Neural cell (in vitro differentiated cells): ENCODE measurements at regions not wholly inside any gene's neighbourhood (a gene's known extent, or its start where the extent isn't known, plus 50 kb on each side); places are given as distances from the start of the nearest gene placed in this dataset.

Experiments used
- H2AFZ ChIP-seq: fragments of 200-600, 300-800 bp; sonication (generic), shearing (Covaris generic); 2 replicates; pipeline ENCODE4 v1.6.0; 2014; ENCODE audit warnings: low read depth, mild to moderate bottlenecking, antibody characterized with exemption, low read length, moderate library complexity
- H3F3A ChIP-seq: fragments of 200-600 bp; shearing (Covaris generic); 2 replicates; pipeline ENCODE4 v1.6.1; 2016; ENCODE audit warnings: mild to moderate bottlenecking, moderate library complexity, mixed read lengths, antibody characterized with exemption, low read length; ENCODE audit not compliant: insufficient read depth, poor library complexity, severe bottlenecking
- H3K27ac ChIP-seq: fragments of 200-600, 300-800 bp; sonication (generic), shearing (Covaris generic); 2 replicates; pipeline ENCODE4 v1.5.1; 2014; ENCODE audit warnings: mild to moderate bottlenecking, low read length, moderate library complexity
- H3K27me3 ChIP-seq: fragments of 300-800, 200-600 bp; sonication (generic), shearing (Covaris generic); 2 replicates; pipeline ENCODE4 v1.6.0; 2014; ENCODE audit warnings: mild to moderate bottlenecking, low read depth, low read length, moderate library complexity; ENCODE audit not compliant: insufficient read depth
- H3K36me3 ChIP-seq: fragments of 300-800, 200-600 bp; sonication (generic), shearing (Covaris generic); 2 replicates; pipeline ENCODE4 v1.5.1; 2014; ENCODE audit warnings: mild to moderate bottlenecking, antibody characterized with exemption, low read length, moderate library complexity; ENCODE audit not compliant: insufficient read depth
- H3K4me2 ChIP-seq: fragments of 300-800, 200-600 bp; sonication (generic), shearing (Covaris generic); 2 replicates; pipeline ENCODE4 v1.6.0; 2014; ENCODE audit warnings: mild to moderate bottlenecking, low read length
- H3K4me3 ChIP-seq: fragments of 300-800, 200-600 bp; sonication (generic), shearing (Covaris generic); 2 replicates; pipeline ENCODE4 v1.5.1; 2014; ENCODE audit warnings: mild to moderate bottlenecking, low read length, moderate library complexity
- H3K79me2 ChIP-seq: fragments of 200-600 bp; shearing (Covaris generic); replicated peaks from 2 replicates; pipeline ENCODE4 v1.6.0; 2014; ENCODE audit warnings: mild to moderate bottlenecking, low read length, moderate library complexity; ENCODE audit not compliant: insufficient read depth
- H3K9ac ChIP-seq: fragments of 300-800, 200-600 bp; sonication (generic), shearing (Covaris generic); 2 replicates; pipeline ENCODE4 v1.6.1; 2016; ENCODE audit warnings: mild to moderate bottlenecking, low read length, mixed read lengths
- H3K9me2 ChIP-seq: fragments of 200-600 bp; shearing (Covaris generic); 2 replicates; pipeline ENCODE4 v1.6.1; 2016; ENCODE audit warnings: mild to moderate bottlenecking, low read length, mixed read lengths; ENCODE audit not compliant: insufficient read depth
- H3K9me3 ChIP-seq: fragments of 200-600, 300-800 bp; sonication (generic), shearing (Covaris generic); 2 replicates; pipeline ENCODE4 v1.6.1; 2016; ENCODE audit warnings: mild to moderate bottlenecking, mixed run types, low read length, moderate library complexity, mixed read lengths
- H4K20me1 ChIP-seq: fragments of 200-600 bp; shearing (Covaris generic); 2 replicates; pipeline ENCODE4 v1.6.1; 2016; ENCODE audit warnings: mild to moderate bottlenecking, mixed run types; ENCODE audit not compliant: insufficient read depth
- EP300 ChIP-seq: fragments of 450-650 bp; conservative IDR thresholded peaks from 2 replicates; pipeline ENCODE4 v1.6.1; 2014; ENCODE audit warnings: antibody characterized with exemption, mild to moderate bottlenecking, moderate library complexity; ENCODE audit not compliant: poor library complexity, severe bottlenecking
- EZH2 ChIP-seq: fragments of 200-600, 300-800 bp; shearing (Covaris generic), sonication (generic); IDR thresholded peaks from 2 replicates; pipeline ENCODE4 v1.6.1; 2014; ENCODE audit warnings: antibody characterized with exemption, low read length, borderline replicate concordance, mild to moderate bottlenecking; ENCODE audit not compliant: insufficient read depth, poor library complexity, severe bottlenecking
- MXI1 ChIP-seq: fragments of 450-650 bp; conservative IDR thresholded peaks from 2 replicates; pipeline ENCODE4 v1.6.1; 2014; ENCODE audit warnings: antibody characterized with exemption, mild to moderate bottlenecking; ENCODE audit not compliant: poor library complexity, severe bottlenecking
- POLR2AphosphoS5 ChIP-seq: IDR thresholded peaks from 2 replicates; pipeline ENCODE4 v1.6.1; 2012
- RAD21 ChIP-seq: fragments of 450-650 bp; conservative IDR thresholded peaks from 2 replicates; pipeline ENCODE4 v1.6.1; 2014; ENCODE audit warnings: antibody characterized with exemption, mild to moderate bottlenecking, moderate library complexity
- SMC3 ChIP-seq: fragments of 450-650 bp; conservative IDR thresholded peaks from 2 replicates; pipeline ENCODE4 v1.6.1; 2014; ENCODE audit warnings: antibody characterized with exemption, mild to moderate bottlenecking, moderate library complexity; ENCODE audit not compliant: poor library complexity
- TAF1 ChIP-seq: IDR thresholded peaks from 2 replicates; pipeline ENCODE4 v1.6.1; 2012; ENCODE audit warnings: low read depth
- TF ChIP-seq, protein P1 (sequence below): fragments of 450-650 bp; IDR thresholded peaks from 2 replicates; pipeline ENCODE4 v1.5.1; 2014; ENCODE audit warnings: antibody characterized with exemption, mild to moderate bottlenecking, moderate library complexity; ENCODE audit not compliant: poor library complexity, severe bottlenecking
- TF ChIP-seq, protein P2 (sequence below): IDR thresholded peaks from 2 replicates; pipeline ENCODE4 v1.6.1; 2012; ENCODE audit warnings: borderline replicate concordance

DNA sequence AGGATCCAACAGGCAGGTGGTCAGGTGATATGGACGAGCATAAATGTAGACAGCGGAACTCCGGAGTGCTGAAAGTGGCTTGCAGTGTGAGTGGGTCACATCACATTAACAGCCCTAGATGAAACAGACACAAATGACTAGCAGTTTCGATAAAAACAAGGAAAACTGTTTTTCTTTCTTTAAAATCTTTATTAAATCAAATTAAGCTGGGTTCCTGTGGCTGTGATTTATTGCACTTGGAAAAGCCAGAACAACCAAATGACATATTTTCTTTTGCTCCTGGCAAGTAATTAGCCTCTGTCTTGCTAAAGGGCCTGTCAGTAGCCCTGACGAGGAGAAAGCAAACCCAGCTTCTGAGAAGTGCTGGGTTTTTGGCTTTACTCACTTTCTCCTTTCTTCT, 152.9 kb upstream of the DDX18 start:
- Histone ChIP-seq H3K4me2 (no peak overlapping the region), H3K9me2 (no peaks in the 10 kb centered on the region), H3K4me3 (no peak overlapping the region), H4K20me1 (no peaks in the 10 kb centered on the region), H2AFZ (no peak overlapping the region), H3K27ac (no peak overlapping the region), H3K79me2 (no peaks in the 10 kb centered on the region), H3F3A (no peaks in the 10 kb centered on the region), H3K27me3 (no peaks in the 10 kb centered on the region), H3K36me3 (no peaks in the 10 kb centered on the region), H3K9ac (no peak overlapping the region), H3K9me3 (no peaks in the 10 kb centered on the region)
- TF ChIP-seq TAF1, result no peak
- TF ChIP-seq POLR2AphosphoS5, result no peak
- no peak for TF ChIP-seq SMC3
- no peak for TF ChIP-seq EZH2
- no peak for TF ChIP-seq EP300
- no peak for TF ChIP-seq MXI1
- TF ChIP-seq RAD21, result no peak
- TF ChIP-seq, protein P1, sequence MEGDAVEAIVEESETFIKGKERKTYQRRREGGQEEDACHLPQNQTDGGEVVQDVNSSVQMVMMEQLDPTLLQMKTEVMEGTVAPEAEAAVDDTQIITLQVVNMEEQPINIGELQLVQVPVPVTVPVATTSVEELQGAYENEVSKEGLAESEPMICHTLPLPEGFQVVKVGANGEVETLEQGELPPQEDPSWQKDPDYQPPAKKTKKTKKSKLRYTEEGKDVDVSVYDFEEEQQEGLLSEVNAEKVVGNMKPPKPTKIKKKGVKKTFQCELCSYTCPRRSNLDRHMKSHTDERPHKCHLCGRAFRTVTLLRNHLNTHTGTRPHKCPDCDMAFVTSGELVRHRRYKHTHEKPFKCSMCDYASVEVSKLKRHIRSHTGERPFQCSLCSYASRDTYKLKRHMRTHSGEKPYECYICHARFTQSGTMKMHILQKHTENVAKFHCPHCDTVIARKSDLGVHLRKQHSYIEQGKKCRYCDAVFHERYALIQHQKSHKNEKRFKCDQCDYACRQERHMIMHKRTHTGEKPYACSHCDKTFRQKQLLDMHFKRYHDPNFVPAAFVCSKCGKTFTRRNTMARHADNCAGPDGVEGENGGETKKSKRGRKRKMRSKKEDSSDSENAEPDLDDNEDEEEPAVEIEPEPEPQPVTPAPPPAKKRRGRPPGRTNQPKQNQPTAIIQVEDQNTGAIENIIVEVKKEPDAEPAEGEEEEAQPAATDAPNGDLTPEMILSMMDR, result no peak
- TF ChIP-seq, protein P2, sequence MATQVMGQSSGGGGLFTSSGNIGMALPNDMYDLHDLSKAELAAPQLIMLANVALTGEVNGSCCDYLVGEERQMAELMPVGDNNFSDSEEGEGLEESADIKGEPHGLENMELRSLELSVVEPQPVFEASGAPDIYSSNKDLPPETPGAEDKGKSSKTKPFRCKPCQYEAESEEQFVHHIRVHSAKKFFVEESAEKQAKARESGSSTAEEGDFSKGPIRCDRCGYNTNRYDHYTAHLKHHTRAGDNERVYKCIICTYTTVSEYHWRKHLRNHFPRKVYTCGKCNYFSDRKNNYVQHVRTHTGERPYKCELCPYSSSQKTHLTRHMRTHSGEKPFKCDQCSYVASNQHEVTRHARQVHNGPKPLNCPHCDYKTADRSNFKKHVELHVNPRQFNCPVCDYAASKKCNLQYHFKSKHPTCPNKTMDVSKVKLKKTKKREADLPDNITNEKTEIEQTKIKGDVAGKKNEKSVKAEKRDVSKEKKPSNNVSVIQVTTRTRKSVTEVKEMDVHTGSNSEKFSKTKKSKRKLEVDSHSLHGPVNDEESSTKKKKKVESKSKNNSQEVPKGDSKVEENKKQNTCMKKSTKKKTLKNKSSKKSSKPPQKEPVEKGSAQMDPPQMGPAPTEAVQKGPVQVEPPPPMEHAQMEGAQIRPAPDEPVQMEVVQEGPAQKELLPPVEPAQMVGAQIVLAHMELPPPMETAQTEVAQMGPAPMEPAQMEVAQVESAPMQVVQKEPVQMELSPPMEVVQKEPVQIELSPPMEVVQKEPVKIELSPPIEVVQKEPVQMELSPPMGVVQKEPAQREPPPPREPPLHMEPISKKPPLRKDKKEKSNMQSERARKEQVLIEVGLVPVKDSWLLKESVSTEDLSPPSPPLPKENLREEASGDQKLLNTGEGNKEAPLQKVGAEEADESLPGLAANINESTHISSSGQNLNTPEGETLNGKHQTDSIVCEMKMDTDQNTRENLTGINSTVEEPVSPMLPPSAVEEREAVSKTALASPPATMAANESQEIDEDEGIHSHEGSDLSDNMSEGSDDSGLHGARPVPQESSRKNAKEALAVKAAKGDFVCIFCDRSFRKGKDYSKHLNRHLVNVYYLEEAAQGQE, result no peak

DNA sequence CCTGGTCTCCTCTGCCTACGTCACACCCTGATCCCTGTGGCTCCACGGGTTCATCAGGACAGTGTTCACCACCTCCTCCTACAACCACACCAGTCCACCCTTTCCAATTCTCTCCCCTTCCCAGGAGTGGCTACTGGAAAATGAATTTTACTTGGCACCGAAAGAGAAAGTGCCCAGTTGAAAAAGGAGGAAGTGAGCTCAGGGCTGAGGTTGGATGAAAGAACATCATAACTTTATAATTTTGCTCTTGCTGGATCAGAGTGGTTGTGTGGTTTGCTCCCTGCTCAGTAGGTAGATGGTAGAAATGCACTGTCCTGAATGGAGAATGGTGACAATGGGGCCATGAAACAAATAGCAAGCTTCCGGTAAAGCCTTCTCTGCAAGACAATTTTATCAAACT, 140.3 kb upstream of the DDX18 start:
- Histone ChIP-seq H3K9me2 (no peaks in the 10 kb centered on the region), H3K79me2 (no peaks in the 10 kb centered on the region), H3F3A (no peaks in the 10 kb centered on the region), H3K36me3 (no peaks in the 10 kb centered on the region), H3K27ac (no peak overlapping the region), H2AFZ (no peak overlapping the region), H3K9ac (no peak overlapping the region), H3K4me2 (no peak overlapping the region), H3K9me3 (no peaks in the 10 kb centered on the region), H4K20me1 (no peaks in the 10 kb centered on the region), H3K4me3 (no peak overlapping the region), H3K27me3 (no peaks in the 10 kb centered on the region)
- TF ChIP-seq EZH2 (no peak), MXI1 (no peak), SMC3 (no peak), TAF1 (no peak), RAD21 (no peak), POLR2AphosphoS5 (no peak), EP300 (no peak)
- TF ChIP-seq, protein P1, result no peak
- TF ChIP-seq, protein P2, result no peak
